Astrocyte (in vitro differentiated cells and primary cell): ENCODE measurements at regions not wholly inside any gene's neighbourhood (a gene's known extent, or its start where the extent isn't known, plus 50 kb on each side); places are given as distances from the start of the nearest gene placed in this dataset.

Experiments used
- DNase-seq: peaks from one replicate; pipeline ENCODE4 v3.0.0-alpha.2; 2010; ENCODE audit warnings: low read depth
- FAIRE-seq: peaks from 2 replicates; lab custom pipeline; 2011; peaks lifted over from hg19 to GRCh38; lab: Jason Lieb, UNC
- H2AFZ ChIP-seq: 2 replicates; pipeline ENCODE4 v1.6.0; 2012; ENCODE audit warnings: low read depth, low read length, inconsistent platforms
- H3K27ac ChIP-seq: 2 replicates; pipeline ENCODE4 v1.5.1; 2011; ENCODE audit warnings: low read depth, low read length, inconsistent platforms
- H3K27me3 ChIP-seq: 2 replicates; pipeline ENCODE4 v1.6.0; 2011; ENCODE audit warnings: low read length, inconsistent platforms; ENCODE audit not compliant: insufficient read depth
- H3K36me3 ChIP-seq: 2 replicates; pipeline ENCODE4 v1.5.1; 2011; ENCODE audit warnings: low read length, inconsistent platforms; ENCODE audit not compliant: insufficient read depth
- H3K4me1 ChIP-seq: 2 replicates; pipeline ENCODE4 v1.5.1; 2011; ENCODE audit warnings: low read length, inconsistent platforms; ENCODE audit not compliant: insufficient read depth
- H3K4me2 ChIP-seq: 2 replicates; pipeline ENCODE4 v1.6.0; 2012; ENCODE audit warnings: low read length, inconsistent platforms
- H3K4me3 ChIP-seq: 2 replicates; pipeline ENCODE4 v1.5.1; 2011; ENCODE audit warnings: low read depth, mild to moderate bottlenecking, low read length, inconsistent platforms; ENCODE audit not compliant: insufficient read depth
- H3K79me2 ChIP-seq: 2 replicates; pipeline ENCODE4 v1.6.0; 2012; ENCODE audit warnings: mild to moderate bottlenecking, low read length, inconsistent platforms; ENCODE audit not compliant: insufficient read depth
- H3K9ac ChIP-seq: 2 replicates; pipeline ENCODE4 v1.6.0; 2012; ENCODE audit warnings: mild to moderate bottlenecking, low read length, inconsistent platforms
- H3K9me3 ChIP-seq: 2 replicates; pipeline ENCODE4 v1.5.1; 2012; ENCODE audit warnings: low read depth, mild to moderate bottlenecking, low read length, inconsistent platforms; ENCODE audit not compliant: insufficient read depth
- H4K20me1 ChIP-seq: 2 replicates; pipeline ENCODE4 v1.6.0; 2012; ENCODE audit warnings: low read length, inconsistent platforms; ENCODE audit not compliant: insufficient read depth
- H3K27ac Mint-ChIP-seq: one replicate; pipeline ENCODE4 v1.8.0; 2021; ENCODE audit warnings: mild to moderate bottlenecking, mixed read lengths; ENCODE audit not compliant: unreplicated experiment
- H3K27me3 Mint-ChIP-seq: one replicate; pipeline ENCODE4 v1.8.0; 2021; ENCODE audit warnings: low read depth, mixed read lengths; ENCODE audit not compliant: unreplicated experiment
- H3K36me3 Mint-ChIP-seq: one replicate; pipeline ENCODE4 v1.8.0; 2021; ENCODE audit warnings: low read depth, mixed read lengths; ENCODE audit not compliant: unreplicated experiment
- H3K4me1 Mint-ChIP-seq: one replicate; pipeline ENCODE4 v1.8.0; 2021; ENCODE audit warnings: low read depth, mixed read lengths; ENCODE audit not compliant: unreplicated experiment
- H3K4me3 Mint-ChIP-seq: one replicate; pipeline ENCODE4 v1.8.0; 2021; ENCODE audit warnings: mild to moderate bottlenecking, moderate library complexity, mixed read lengths; ENCODE audit not compliant: unreplicated experiment
- H3K9me3 Mint-ChIP-seq: one replicate; pipeline ENCODE4 v1.8.0; 2021; ENCODE audit warnings: mild to moderate bottlenecking, mixed read lengths; ENCODE audit not compliant: unreplicated experiment
- CTCF ChIP-seq: IDR thresholded peaks from 2 replicates; pipeline ENCODE4 v1.5.1; 2011; ENCODE audit warnings: low read depth, mild to moderate bottlenecking, inconsistent platforms, low read length, moderate library complexity; ENCODE audit not compliant: insufficient read depth
- EZH2 ChIP-seq: IDR thresholded peaks from 2 replicates; pipeline ENCODE4 v1.6.1; 2012; ENCODE audit warnings: mild to moderate bottlenecking, low read length, inconsistent platforms; ENCODE audit not compliant: insufficient read depth

- peaks cover 4% of the 10 kb centered on the region for H3K9me3 Mint-ChIP-seq
- Histone ChIP-seq H2AFZ (no peak overlapping the region), H3K4me1 (no peaks in the 10 kb centered on the region), H3K9me3 (peaks cover 3% of the 10 kb centered on the region), H3K4me2 (no peak overlapping the region), H3K27me3 (no peaks in the 10 kb centered on the region), H3K9ac (no peak overlapping the region), H3K4me3 (no peak overlapping the region), H3K27ac (no peak overlapping the region), H4K20me1 (no peaks in the 10 kb centered on the region), H3K36me3 (no peaks in the 10 kb centered on the region), H3K79me2 (no peaks in the 10 kb centered on the region)
- no peak overlapping the region for H3K4me3 Mint-ChIP-seq
- no peak for TF ChIP-seq CTCF
- no peak for TF ChIP-seq EZH2
- no peaks in the 10 kb centered on the region for H3K36me3 Mint-ChIP-seq
- H3K27ac Mint-ChIP-seq: no peak overlapping the region
- no peaks in the 10 kb centered on the region for H3K27me3 Mint-ChIP-seq
- DNase-seq (no peak), FAIRE-seq (no peak)
- no peaks in the 10 kb centered on the region for H3K4me1 Mint-ChIP-seq
Observed at GRCh38 chr13:61109741-61110140, 305.9 kb downstream of the PCDH20 start.

- no peaks in the 10 kb centered on the region for H3K27me3 ChIP-seq
- no peak overlapping the region for H3K9ac ChIP-seq
- H3K27ac ChIP-seq: no peak overlapping the region
- TF ChIP-seq CTCF: no peak
- no peaks in the 10 kb centered on the region for H3K36me3 Mint-ChIP-seq
- no peak overlapping the region for H3K4me2 ChIP-seq
- no peaks in the 10 kb centered on the region for H3K4me1 Mint-ChIP-seq
- H3K27me3 Mint-ChIP-seq: no peaks in the 10 kb centered on the region
- no peak overlapping the region for H3K4me3 Mint-ChIP-seq
- DNase-seq: no peak
- H4K20me1 ChIP-seq: no peaks in the 10 kb centered on the region
- H3K36me3 ChIP-seq: no peaks in the 10 kb centered on the region
- no peak overlapping the region for H3K27ac Mint-ChIP-seq
- no peaks in the 10 kb centered on the region for H3K4me1 ChIP-seq
- H3K9me3 Mint-ChIP-seq: no peaks in the 10 kb centered on the region
- H2AFZ ChIP-seq: no peak overlapping the region
- H3K4me3 ChIP-seq: no peak overlapping the region
- H3K9me3 ChIP-seq: peaks cover 3% of the 10 kb centered on the region
- H3K79me2 ChIP-seq: no peaks in the 10 kb centered on the region
- no peak for FAIRE-seq
Observed at GRCh38 chr13:61107989-61108388, 307.7 kb downstream of the PCDH20 start.

GRCh38 chr13:61095885-61096284 is 319.8 kb downstream of the PCDH20 start:
- DNase-seq: no peak
- peaks cover 2% of the 10 kb centered on the region for H3K4me1 Mint-ChIP-seq
- H3K36me3 Mint-ChIP-seq: no peaks in the 10 kb centered on the region
- Histone ChIP-seq H3K9me3 (no peaks in the 10 kb centered on the region), H3K36me3 (no peaks in the 10 kb centered on the region), H3K27me3 (no peaks in the 10 kb centered on the region), H3K4me1 (no peaks in the 10 kb centered on the region), H2AFZ (no peak overlapping the region), H3K27ac (no peak overlapping the region), H3K4me2 (no peak overlapping the region), H3K79me2 (no peaks in the 10 kb centered on the region), H3K4me3 (no peak overlapping the region), H4K20me1 (no peaks in the 10 kb centered on the region), H3K9ac (no peak overlapping the region)
- H3K27me3 Mint-ChIP-seq: peaks cover 1% of the 10 kb centered on the region
- H3K9me3 Mint-ChIP-seq: no peaks in the 10 kb centered on the region
- TF ChIP-seq EZH2 (no peak), CTCF (no peak)
- H3K4me3 Mint-ChIP-seq: no peak overlapping the region
- H3K27ac Mint-ChIP-seq: peak overlapping the region; percentile 34
- FAIRE-seq: no peak
